AG09319 (cell line): ENCODE measurements at regions not wholly inside any gene's neighbourhood (a gene's known extent, or its start where the extent isn't known, plus 50 kb on each side); places are given as distances from the start of the nearest gene placed in this dataset.

ENCODE experiments used
- DNase-seq: peaks from one replicate; pipeline ENCODE4 v3.0.0-alpha.2; 2010; ENCODE audit warnings: low read depth; ENCODE audit errors: extremely low read depth
- CTCF ChIP-seq: IDR thresholded peaks from 2 replicates; pipeline ENCODE4 v1.5.1; 2011; ENCODE audit warnings: low read depth, mild to moderate bottlenecking, inconsistent platforms, low read length, moderate library complexity

DNA sequence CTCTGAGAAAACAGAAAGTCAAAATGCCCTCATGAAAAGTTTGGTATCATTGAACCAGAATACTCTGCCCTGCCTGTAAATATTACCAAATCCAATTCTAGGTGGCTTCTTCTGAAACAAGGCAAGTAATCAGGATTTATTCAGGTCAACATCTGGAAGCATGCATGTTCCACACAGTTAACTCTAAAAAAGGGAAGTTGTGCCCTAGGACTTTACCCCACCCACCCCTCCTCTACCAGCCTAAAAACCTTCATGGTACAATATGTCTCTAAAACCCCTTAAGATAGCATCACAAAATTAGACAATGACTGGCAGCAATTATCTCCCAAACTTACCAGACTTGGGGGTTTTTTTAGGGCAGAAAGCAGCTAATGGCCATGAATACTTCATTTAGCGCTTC is 414.8 kb upstream of the SLC30A5 start:
- DNase-seq, result no peak
- no peak for TF ChIP-seq CTCF

- no peak for TF ChIP-seq CTCF
These were observed 413.4 kb upstream of the SLC30A5 start for GRCh38 chr5:68680366-68680765.

GRCh38 chr5:68681929-68682328 is 411.9 kb upstream of the SLC30A5 start:
- TF ChIP-seq CTCF, result no peak
- DNase-seq, result no peak

More at GRCh38 chr5:68680366-68680765, 413.4 kb upstream of the SLC30A5 start:
- peak; percentile 3 for DNase-seq

DNA sequence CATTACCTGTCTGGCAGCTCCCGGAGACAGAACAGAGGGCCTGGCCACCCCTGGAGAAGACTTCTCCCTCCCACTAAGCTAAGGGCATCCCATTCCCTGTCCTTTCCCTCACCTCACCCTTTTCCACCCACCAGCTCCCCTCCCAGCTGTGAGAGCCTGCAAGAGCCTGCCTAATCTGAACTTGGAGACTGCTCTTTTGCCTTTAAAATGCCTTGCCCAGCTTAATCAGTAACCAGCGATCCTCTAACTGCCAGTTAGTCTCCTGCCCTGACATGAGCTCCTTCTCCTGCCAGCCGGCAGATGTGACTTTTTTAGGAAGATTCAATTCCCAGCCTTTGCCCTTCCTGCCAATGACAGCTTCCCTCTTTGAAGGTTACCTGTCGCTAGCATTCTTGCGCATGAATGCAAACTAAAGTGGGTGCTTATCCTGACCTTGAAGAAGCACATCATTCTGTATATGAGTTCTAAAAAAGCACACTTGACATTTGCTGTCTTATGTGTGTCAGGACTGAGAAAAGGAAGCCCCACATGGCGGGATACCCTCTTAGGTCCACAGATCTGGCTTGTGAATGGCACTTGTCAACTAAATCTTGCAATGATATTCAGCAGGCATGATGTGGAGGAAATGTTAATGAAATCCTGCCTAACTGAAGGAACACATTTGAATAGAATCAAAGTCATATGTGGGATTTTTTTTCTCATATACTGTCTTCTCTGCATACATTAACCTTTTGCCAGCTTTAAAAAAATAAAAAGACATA is 411.2 kb upstream of the SLC30A5 start:
- DNase-seq, result no peak
- TF ChIP-seq CTCF, result no peak

DNA sequence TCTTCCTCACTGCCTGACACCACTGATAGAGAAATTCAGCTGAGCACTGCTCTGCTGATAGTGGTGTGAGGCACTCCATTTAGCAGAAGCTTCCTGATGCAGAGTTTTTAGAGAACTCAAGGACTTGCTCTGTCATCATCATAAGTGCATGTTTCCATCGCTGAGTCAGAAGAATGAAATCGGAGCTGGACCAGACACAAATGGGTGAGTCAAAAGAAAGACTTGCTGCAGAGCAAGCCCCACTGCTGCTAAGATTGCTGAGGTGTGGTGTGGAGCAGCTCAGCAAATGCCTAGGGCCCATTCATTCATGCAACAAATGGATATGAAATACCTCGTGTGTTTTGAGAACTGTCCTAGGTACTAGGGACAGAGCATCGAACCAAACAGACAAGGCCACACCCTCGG is 410.2 kb upstream of the SLC30A5 start:
- no peak for TF ChIP-seq CTCF
- peak; percentile 74 for DNase-seq

DNA sequence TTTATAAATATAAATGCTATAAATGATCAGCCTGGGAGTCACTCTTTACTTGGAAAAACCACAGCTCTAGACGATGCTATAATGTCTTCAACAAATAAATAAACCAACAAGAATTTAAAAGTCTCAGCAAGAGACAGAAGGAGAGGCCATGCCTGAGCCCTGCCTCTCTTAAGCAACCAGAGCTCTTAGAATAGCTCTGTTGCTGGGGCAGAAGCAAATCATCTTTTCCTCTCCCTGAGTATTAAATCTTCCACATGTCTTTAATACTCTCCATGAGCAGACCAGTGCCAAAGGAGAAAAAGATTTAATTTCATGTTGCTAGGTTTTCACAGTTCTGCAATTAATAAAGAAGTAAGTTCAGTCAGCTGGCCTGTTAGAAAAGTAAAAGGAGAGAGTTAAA is 408.0 kb upstream of the SLC30A5 start:
- no peak for DNase-seq
- no peak for TF ChIP-seq CTCF

GRCh38 chr5:68688547-68688946 is 405.3 kb upstream of the SLC30A5 start:
- no peak for TF ChIP-seq CTCF
- no peak for DNase-seq
